T47D (cell line): ENCODE measurements at regions not wholly inside any gene's neighbourhood (a gene's known extent, or its start where the extent isn't known, plus 50 kb on each side); places are given as distances from the start of the nearest gene placed in this dataset.

Source experiments
- DNase-seq, 2 experiments: peaks; one replicate each; pipeline versions ENCODE4 v3.0.0 to v3.0.0-alpha.2; 2011 to 2012; ENCODE audit warnings: low read depth in 1 of 2, low spot score in 1 of 2
- JUND ChIP-seq: IDR thresholded peaks from 2 replicates; pipeline ENCODE4 v1.6.1; 2012; ENCODE audit warnings: low read depth
- in situ Hi-C: cut with HindIII; loops from 2 replicates; pipeline ENCODE4 v1.10.0; 2016; ENCODE audit warnings: low sequenced_read_pairs, low pct_unique_long_range_greater_than_20kb

- in situ Hi-C loops: no loop called here
These were observed 456.2 kb downstream of the FOXG1 start for GRCh38 chr14:29222671-29223268.

GRCh38 chr14:29223947-29224346 is 457.4 kb downstream of the FOXG1 start:
- no peak for TF ChIP-seq JUND
- DNase-seq: no peak
- in situ Hi-C loops: no loop called here

More at GRCh38 chr14:29222671-29223268, 456.2 kb downstream of the FOXG1 start:
- no peak for TF ChIP-seq JUND
- DNase-seq: peak; percentile 16 to 64

- no peak for DNase-seq
- in situ Hi-C loops: no loop called here
- TF ChIP-seq JUND: no peak
These were observed 461.0 kb downstream of the FOXG1 start for GRCh38 chr14:29227631-29228030.

- TF ChIP-seq JUND: no peak
- in situ Hi-C loops: no loop called here
- no peak for DNase-seq
These were observed 465.6 kb downstream of the FOXG1 start for GRCh38 chr14:29232153-29232552.

GRCh38 chr14:29232711-29233110 is 466.1 kb downstream of the FOXG1 start:
- no peak for DNase-seq
- in situ Hi-C loops: no loop called here
- TF ChIP-seq JUND: no peak

- no peak for TF ChIP-seq JUND
- in situ Hi-C loops: no loop called here
- DNase-seq: no peak
These were observed 466.6 kb downstream of the FOXG1 start for GRCh38 chr14:29233188-29233587.

- no peak for DNase-seq
- in situ Hi-C loops: no loop called here
- no peak for TF ChIP-seq JUND
These were observed 469.4 kb downstream of the FOXG1 start for GRCh38 chr14:29235991-29236390.

- no peak for TF ChIP-seq JUND
- in situ Hi-C loops: no loop called here
- no peak for DNase-seq
These were observed 469.8 kb downstream of the FOXG1 start for GRCh38 chr14:29236401-29236800.

GRCh38 chr14:29236848-29237247 is 470.3 kb downstream of the FOXG1 start:
- DNase-seq: no peak
- TF ChIP-seq JUND: no peak
- in situ Hi-C loops: no loop called here

GRCh38 chr14:29240066-29240465 is 473.5 kb downstream of the FOXG1 start:
- no peak for DNase-seq
- in situ Hi-C loops: no loop called here
- TF ChIP-seq JUND: no peak

- in situ Hi-C loops: no loop called here
- TF ChIP-seq JUND: no peak
- DNase-seq: peak in 1 of 2 experiments; percentile 41
These were observed 476.5 kb downstream of the FOXG1 start for GRCh38 chr14:29242755-29243754.

GRCh38 chr14:29255692-29256091 is 489.1 kb downstream of the FOXG1 start:
- TF ChIP-seq JUND: no peak
- in situ Hi-C loops: no loop called here
- no peak for DNase-seq

- TF ChIP-seq JUND: no peak
- no peak for DNase-seq
- in situ Hi-C loops: no loop called here
These were observed 496.4 kb downstream of the FOXG1 start for GRCh38 chr14:29262979-29263378.
